Stomach (tissue), 8 donors: ENCODE measurements at regions not wholly inside any gene's neighbourhood (a gene's known extent, or its start where the extent isn't known, plus 50 kb on each side); places are given as distances from the start of the nearest gene placed in this dataset.

Experiments used
- DNase-seq, 2 donors: peaks; one replicate each; pipeline versions ENCODE4 v3.0.0 to v3.0.0-alpha.2; 2013 to 2019
- H3K27ac ChIP-seq, 5 donors: fragments of 200-600 bp in 4 of 5; sonication (generic) in 4 of 5; one replicate each; pipeline ENCODE4 v1.5.1; 2013 to 2019; ENCODE audit warnings: mild to moderate bottlenecking in 1 of 5, moderate library complexity in 1 of 5
- H3K27me3 ChIP-seq, 3 donors: fragments of 200-600 bp; sonication (generic); one replicate each; pipeline ENCODE4 v1.5.1; 2017 to 2019; ENCODE audit warnings: mixed run types in 1 of 3
- H3K36me3 ChIP-seq, 4 donors: fragments of 200-600 bp; sonication (generic); 1 replicate in 3 of 4; 2 replicates in 1 of 4; pipeline ENCODE4 v1.5.1; 2016 to 2019
- H3K4me1 ChIP-seq, 4 donors: fragments of 200-600 bp; sonication (generic); one replicate each; pipeline ENCODE4 v1.5.1; 2016 to 2019
- H3K4me3 ChIP-seq, 4 donors: fragments of 200-600 bp; sonication (generic) in 3 of 4; one replicate each; pipeline ENCODE4 v1.5.1; 2016 to 2019; ENCODE audit warnings: mild to moderate bottlenecking in 1 of 4
- H3K9me3 ChIP-seq, 4 donors: fragments of 200-600 bp; sonication (generic); one replicate each; pipeline ENCODE4 v1.5.1; 2016 to 2019
- EP300 ChIP-seq: sonication (generic); formaldehyde crosslinking; IDR thresholded peaks from one replicate; pipeline ENCODE4 v1.6.1; 2017; ENCODE audit warnings: antibody characterized with exemption
- POLR2A ChIP-seq, 4 donors: fragments of 450-650 bp; IDR thresholded peaks; one replicate each; pipeline ENCODE4 v1.6.1; 2016; ENCODE audit warnings: antibody characterized with exemption in 4 of 4, control low read depth in 2 of 4, mild to moderate bottlenecking in 1 of 4, moderate library complexity in 1 of 4
- POLR2AphosphoS5 ChIP-seq, 3 donors: sonication (generic); formaldehyde crosslinking; IDR thresholded peaks; one replicate each; pipeline ENCODE4 v1.6.1; 2016; ENCODE audit warnings: antibody characterized with exemption in 3 of 3
- WGBS, 5 donors: extraction: QIAGEN DNeasy Blood & Tissue Kit in 3 of 5; methylation state at CpG; one replicate each; pipeline versions ENCODE4 v1.1.5 to v1.1.7; 2013 to 2018; 5-methylcytosine and 5-hydroxymethylcytosine counted together
- intact Hi-C: fragments of 100-400 bp; cut with DNase I; formaldehyde crosslinking; loops from one replicate; pipeline ENCODE4 v1.15.1; 2023; ENCODE audit warnings: low total_unique reads
- TF ChIP-seq, protein P1 (sequence below), 7 experiments: fragments of 450-650 bp in 4 of 7; fragments of 200-600 bp in 3 of 7; sonication (generic) in 3 of 7; IDR thresholded peaks; one replicate each; pipeline ENCODE4 v1.5.1; 2016 to 2019; ENCODE audit warnings: antibody characterized with exemption in 7 of 7, control low read depth in 2 of 7, mild to moderate bottlenecking in 1 of 7
- donor health status: healthy with polysubstance abuse.
- donor health status: Bipolar disorder and iron deficiency.
- donor health status: healthy.

DNA sequence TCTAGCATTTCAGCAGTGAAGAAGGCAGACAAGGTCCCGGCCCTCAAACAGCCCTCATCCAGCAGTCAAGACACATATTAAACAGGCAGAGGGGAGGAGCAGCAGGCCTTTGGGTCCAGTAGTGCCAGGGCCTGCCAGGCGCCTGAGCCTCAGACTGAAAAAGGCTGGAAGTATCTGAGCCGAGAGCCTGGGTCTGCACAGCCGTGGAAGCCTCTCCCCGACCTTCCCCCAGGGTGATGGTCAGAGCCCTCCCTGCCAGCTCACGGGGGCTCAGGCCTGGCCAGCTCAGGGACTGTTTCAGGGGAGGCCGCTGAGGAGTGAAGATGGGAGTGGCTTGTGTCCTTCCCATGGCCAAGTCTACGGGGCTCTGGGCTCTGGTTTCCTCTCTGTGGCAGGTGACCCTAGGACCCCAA, 565.2 kb downstream of the PTPRU start:
- Histone ChIP-seq H3K9me3 (peaks cover 0 to 3% (median 2%) of the 10 kb centered on the region in 4 donors), H3K27ac (no peak overlapping the region), H3K36me3 (no peaks in the 10 kb centered on the region), H3K4me1 (peaks cover 0 to 5% (median 2%) of the 10 kb centered on the region in 4 donors), H3K27me3 (peaks cover 0 to 51% (median 6%) of the 10 kb centered on the region in 3 donors), H3K4me3 (no peak overlapping the region)
- whole genome bisulfite sequencing, 5 donors, result 29 to 54% (median 41%) methylated on average over 4 to 8 of the region's 8 CpGs
- no peak for TF ChIP-seq POLR2AphosphoS5 (IDR thresholded peaks at IDR 0.05)
- TF ChIP-seq EP300, result no peak
- TF ChIP-seq, protein P1, sequence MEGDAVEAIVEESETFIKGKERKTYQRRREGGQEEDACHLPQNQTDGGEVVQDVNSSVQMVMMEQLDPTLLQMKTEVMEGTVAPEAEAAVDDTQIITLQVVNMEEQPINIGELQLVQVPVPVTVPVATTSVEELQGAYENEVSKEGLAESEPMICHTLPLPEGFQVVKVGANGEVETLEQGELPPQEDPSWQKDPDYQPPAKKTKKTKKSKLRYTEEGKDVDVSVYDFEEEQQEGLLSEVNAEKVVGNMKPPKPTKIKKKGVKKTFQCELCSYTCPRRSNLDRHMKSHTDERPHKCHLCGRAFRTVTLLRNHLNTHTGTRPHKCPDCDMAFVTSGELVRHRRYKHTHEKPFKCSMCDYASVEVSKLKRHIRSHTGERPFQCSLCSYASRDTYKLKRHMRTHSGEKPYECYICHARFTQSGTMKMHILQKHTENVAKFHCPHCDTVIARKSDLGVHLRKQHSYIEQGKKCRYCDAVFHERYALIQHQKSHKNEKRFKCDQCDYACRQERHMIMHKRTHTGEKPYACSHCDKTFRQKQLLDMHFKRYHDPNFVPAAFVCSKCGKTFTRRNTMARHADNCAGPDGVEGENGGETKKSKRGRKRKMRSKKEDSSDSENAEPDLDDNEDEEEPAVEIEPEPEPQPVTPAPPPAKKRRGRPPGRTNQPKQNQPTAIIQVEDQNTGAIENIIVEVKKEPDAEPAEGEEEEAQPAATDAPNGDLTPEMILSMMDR (IDR thresholded peaks at IDR 0.05), result no peak
- TF ChIP-seq POLR2A (IDR thresholded peaks at IDR 0.05), result no peak
- peak in 1 of 2 donors; percentile 16 for DNase-seq
- intact Hi-C loops, result no loop called here

DNA sequence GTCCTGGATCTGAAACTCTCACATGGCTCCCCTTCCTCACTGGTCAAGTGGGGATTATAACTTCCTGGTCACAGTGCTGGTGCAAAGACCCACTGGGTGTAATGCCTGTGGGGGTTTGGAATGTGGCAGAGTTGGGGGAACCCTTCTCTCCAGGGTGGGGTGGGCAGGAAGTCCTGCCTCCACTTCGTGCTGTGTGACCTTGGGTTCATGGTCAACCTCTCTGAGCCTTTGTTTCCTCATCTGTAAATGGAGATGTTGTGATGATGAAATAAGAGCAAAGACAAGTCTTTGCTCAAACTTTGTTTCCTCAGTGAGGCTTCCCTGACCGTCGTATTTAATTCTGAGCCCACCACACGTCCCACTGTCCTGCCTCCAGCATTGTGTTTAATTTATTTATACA, 564.7 kb downstream of the PTPRU start:
- intact Hi-C loops, result no loop called here
- peaks cover 0 to 8% (median 7%) of the 10 kb centered on the region in 4 donors for H3K9me3 ChIP-seq
- H3K4me1 ChIP-seq, result peaks cover 0 to 5% (median 2%) of the 10 kb centered on the region in 4 donors
- H3K27me3 ChIP-seq, result peaks cover 0 to 51% (median 6%) of the 10 kb centered on the region in 3 donors
- no peaks in the 10 kb centered on the region for H3K36me3 ChIP-seq
- H3K4me3 ChIP-seq, result no peak overlapping the region
- TF ChIP-seq, protein P1 (IDR thresholded peaks at IDR 0.05), result no peak
- TF ChIP-seq POLR2AphosphoS5 (IDR thresholded peaks at IDR 0.05) (no peak), POLR2A (IDR thresholded peaks at IDR 0.05) (no peak), EP300 (no peak)
- 65 to 79% (median 75%) methylated on average over 4 of the region's 4 CpGs for WGBS, 5 donors
- DNase-seq, result no peak
- no peak overlapping the region for H3K27ac ChIP-seq

DNA sequence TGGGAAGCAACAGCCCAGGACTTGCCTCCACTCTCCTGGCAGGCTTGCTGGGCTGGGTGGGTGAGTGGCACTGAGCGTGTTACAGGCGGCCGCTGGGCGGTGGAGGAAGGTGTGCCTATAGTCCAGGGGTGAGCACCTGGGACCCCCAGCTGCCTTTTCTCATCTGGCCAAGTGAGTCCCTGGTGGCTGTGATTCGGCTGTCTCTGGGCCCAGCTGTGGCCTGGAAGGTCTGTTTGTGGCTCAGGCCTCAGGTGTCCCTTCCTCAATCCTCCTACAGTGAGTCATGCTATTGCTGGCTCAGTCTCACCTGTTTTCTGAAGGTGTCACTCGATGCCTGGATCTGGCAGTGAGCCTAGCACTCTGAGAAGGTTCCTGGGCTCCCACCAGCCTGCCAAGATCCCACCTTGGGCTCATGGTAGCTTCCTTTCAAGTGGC, 564.2 kb downstream of the PTPRU start:
- peaks cover 0 to 13% (median 11%) of the 10 kb centered on the region in 4 donors for H3K9me3 ChIP-seq
- no peaks in the 10 kb centered on the region for H3K36me3 ChIP-seq
- intact Hi-C loops, result no loop called here
- H3K4me1 ChIP-seq, result peaks cover 0 to 5% (median 2%) of the 10 kb centered on the region in 4 donors
- peaks cover 0 to 48% (median 6%) of the 10 kb centered on the region in 3 donors for H3K27me3 ChIP-seq
- no peak overlapping the region for H3K27ac ChIP-seq
- H3K4me3 ChIP-seq, result no peak overlapping the region
- 72 to 85% (median 74%) methylated on average over 3 to 6 of the region's 6 CpGs for WGBS, 5 donors
- no peak for DNase-seq
- TF ChIP-seq EP300 (no peak), POLR2AphosphoS5 (IDR thresholded peaks at IDR 0.05) (no peak), POLR2A (IDR thresholded peaks at IDR 0.05) (no peak)
- TF ChIP-seq, protein P1 (IDR thresholded peaks at IDR 0.05), result no peak

DNA sequence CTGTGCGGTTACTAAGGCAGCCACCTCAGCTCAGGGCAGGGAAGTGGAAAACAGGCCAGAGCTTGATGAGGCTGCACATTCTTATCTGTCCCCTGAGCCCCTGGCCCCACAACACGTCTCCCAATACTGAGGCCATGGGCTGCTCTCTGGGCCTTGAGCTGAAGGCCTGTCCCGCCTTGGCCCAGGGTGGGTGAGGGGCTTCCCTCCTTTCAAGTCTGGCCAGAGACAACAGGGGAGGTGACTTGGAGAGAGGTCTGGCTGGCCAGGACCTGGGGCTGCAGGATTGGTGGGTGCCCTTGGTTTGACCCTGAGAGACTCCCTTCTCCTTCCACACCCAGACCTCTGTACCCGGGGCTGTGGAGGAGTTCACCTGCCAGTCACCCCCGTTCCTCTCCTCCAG, 563.8 kb downstream of the PTPRU start:
- H3K4me1 ChIP-seq, result peaks cover 0 to 5% (median 2%) of the 10 kb centered on the region in 4 donors
- TF ChIP-seq EP300 (no peak), POLR2AphosphoS5 (IDR thresholded peaks at IDR 0.05) (no peak), POLR2A (IDR thresholded peaks at IDR 0.05) (no peak)
- TF ChIP-seq, protein P1 (IDR thresholded peaks at IDR 0.05), result no peak

More for the DNA sequence above, 563.8 kb downstream of the PTPRU start:
- intact Hi-C loops, result no loop called here
- Histone ChIP-seq H3K4me3 (no peak overlapping the region), H3K36me3 (no peaks in the 10 kb centered on the region), H3K27me3 (peaks cover 0 to 44% (median 5%) of the 10 kb centered on the region in 3 donors), H3K27ac (no peak overlapping the region), H3K9me3 (peaks cover 0 to 17% (median 13%) of the 10 kb centered on the region in 4 donors)
- DNase-seq, result no peak
- WGBS, 5 donors, result 71 to 80% (median 73%) methylated on average over 5 of the region's 5 CpGs
